Astrocyte of the spinal cord (primary cell): ENCODE measurements at regions not wholly inside any gene's neighbourhood (a gene's known extent, or its start where the extent isn't known, plus 50 kb on each side); places are given as distances from the start of the nearest gene placed in this dataset.

ENCODE experiments used
- DNase-seq: peaks from one replicate; pipeline ENCODE4 v3.0.0; 2011; ENCODE audit warnings: low read depth, low spot score
- H3K4me3 ChIP-seq: 2 replicates; pipeline ENCODE4 v1.5.1; 2011; ENCODE audit warnings: low read depth, mild to moderate bottlenecking, low read length, moderate library complexity
- CTCF ChIP-seq: IDR thresholded peaks from 2 replicates; pipeline ENCODE4 v1.5.1; 2012; ENCODE audit warnings: low read depth, mild to moderate bottlenecking, low read length, inconsistent platforms
- in situ Hi-C: cut with HindIII; loops from 2 replicates; pipeline ENCODE4 v1.10.0; 2017; ENCODE audit warnings: low sequenced_read_pairs

GRCh38 chr11:115871161-115871760 is 367.0 kb upstream of the CADM1 start:
- in situ Hi-C loops: no loop called here
- no peak overlapping the region for H3K4me3 ChIP-seq
- no peak for DNase-seq
- no peak for TF ChIP-seq CTCF

- DNase-seq: peak; percentile 5
- no peak overlapping the region for H3K4me3 ChIP-seq
- in situ Hi-C loops: no loop called here
- TF ChIP-seq CTCF: peak; percentile 58
Measured at GRCh38 chr11:115869780-115870431, 365.7 kb upstream of the CADM1 start.

GRCh38 chr11:115869131-115869530 is 364.9 kb upstream of the CADM1 start:
- H3K4me3 ChIP-seq: no peak overlapping the region
- DNase-seq: no peak
- in situ Hi-C loops: no loop called here
- TF ChIP-seq CTCF: no peak

GRCh38 chr11:115860246-115860645 is 356.0 kb upstream of the CADM1 start:
- no peak for TF ChIP-seq CTCF
- in situ Hi-C loops: no loop called here
- no peak overlapping the region for H3K4me3 ChIP-seq
- no peak for DNase-seq

- DNase-seq: peak; percentile 43
- no peak for TF ChIP-seq CTCF
- in situ Hi-C loops: no loop called here
Measured at GRCh38 chr11:115848611-115849010, 344.4 kb upstream of the CADM1 start.

GRCh38 chr11:115848080-115848479 is 343.9 kb upstream of the CADM1 start:
- in situ Hi-C loops: no loop called here
- no peak overlapping the region for H3K4me3 ChIP-seq
- no peak for TF ChIP-seq CTCF
- DNase-seq: no peak

More at GRCh38 chr11:115848611-115849010, 344.4 kb upstream of the CADM1 start:
- H3K4me3 ChIP-seq: no peak overlapping the region
